Common myeloid progenitor, CD34-positive (primary cell): ENCODE measurements at regions not wholly inside any gene's neighbourhood (a gene's known extent, or its start where the extent isn't known, plus 50 kb on each side); places are given as distances from the start of the nearest gene placed in this dataset.

Experiments
- CTCF ChIA-PET: fragments of 350-600 bp; sonication (Branson Sonifier 250); formaldehyde crosslinking; loops from one replicate; lab custom pipeline; 2021; ENCODE audit warnings: antibody characterized with exemption; lab: Charles Lee
- POLR2A ChIA-PET: fragments of 350-600 bp; sonication (Branson Sonifier 250); formaldehyde crosslinking; loops from one replicate; lab custom pipeline; 2021; ENCODE audit warnings: antibody characterized with exemption; lab: Charles Lee
- DNase-seq, 3 donors: peaks; one replicate each; pipeline versions ENCODE4 v3.0.0 to v3.0.0-alpha.2; 2013
- H3K27ac ChIP-seq, 2 experiments: 1 replicate in 1 of 2; 2 replicates in 1 of 2; pipeline ENCODE4 v1.7.0; 2013; ENCODE audit warnings: inconsistent platforms in 2 of 2, low read length in 2 of 2, mild to moderate bottlenecking in 2 of 2, low read depth in 1 of 2, moderate library complexity in 1 of 2; ENCODE audit not compliant: severe bottlenecking in 2 of 2, insufficient read depth in 1 of 2, poor library complexity in 1 of 2
- H3K27me3 ChIP-seq, 5 experiments: replicated peaks in 2 of 5; 1 replicate in 3 of 5; 2 replicates in 2 of 5; pipeline versions ENCODE4 v1.6.1 to v1.7.0; 2013; ENCODE audit warnings: low read length in 4 of 5, mild to moderate bottlenecking in 2 of 5, moderate library complexity in 2 of 5, inconsistent platforms in 1 of 5; ENCODE audit not compliant: insufficient read depth in 5 of 5, control insufficient read depth in 4 of 5
- H3K36me3 ChIP-seq, 4 experiments: 1 replicate in 2 of 4; 2 replicates in 2 of 4; pipeline versions ENCODE4 v1.6.1 to v1.7.0; 2013; ENCODE audit warnings: low read length in 3 of 4, control low read depth in 1 of 4, mild to moderate bottlenecking in 1 of 4; ENCODE audit not compliant: control insufficient read depth in 4 of 4, insufficient read depth in 4 of 4
- H3K4me1 ChIP-seq, 4 experiments: 1 replicate in 3 of 4; 2 replicates in 1 of 4; pipeline versions ENCODE4 v1.6.1 to v1.7.1; 2013; ENCODE audit warnings: low read length in 3 of 4, mild to moderate bottlenecking in 3 of 4, control low read depth in 1 of 4, inconsistent platforms in 1 of 4, moderate library complexity in 1 of 4; ENCODE audit not compliant: control insufficient read depth in 4 of 4, insufficient read depth in 4 of 4; ENCODE audit errors: control extremely low read depth in 1 of 4
- H3K4me3 ChIP-seq, 7 experiments: 1 replicate in 4 of 7; 2 replicates in 3 of 7; pipeline versions ENCODE4 v1.5.1 to v1.7.0; 2013; ENCODE audit warnings: mild to moderate bottlenecking in 7 of 7, low read length in 6 of 7, moderate library complexity in 6 of 7, inconsistent platforms in 2 of 7, low read depth in 2 of 7, control low read depth in 1 of 7; ENCODE audit not compliant: insufficient read depth in 4 of 7, control insufficient read depth in 1 of 7; ENCODE audit errors: extremely low read depth in 1 of 7
- H3K9me3 ChIP-seq, 5 experiments: 1 replicate in 4 of 5; 2 replicates in 1 of 5; pipeline versions ENCODE4 v1.6.1 to v1.7.1; 2013; ENCODE audit warnings: low read length in 4 of 5, mild to moderate bottlenecking in 2 of 5, inconsistent platforms in 1 of 5, low read depth in 1 of 5, moderate library complexity in 1 of 5; ENCODE audit not compliant: control insufficient read depth in 4 of 5, insufficient read depth in 2 of 5; ENCODE audit errors: control extremely low read depth in 1 of 5
- WGBS: methylation state at CpG from one replicate; pipeline ENCODE4 v1.1.5; 2013; ENCODE audit not compliant: insufficient coverage; 5-methylcytosine and 5-hydroxymethylcytosine counted together

- no peak overlapping the region for H3K27ac ChIP-seq
- no peaks in the 10 kb centered on the region for H3K27me3 ChIP-seq
- no peaks in the 10 kb centered on the region for H3K4me1 ChIP-seq
- WGBS: 100% methylated on average over 1 of the region's 1 CpG
- ChIA-PET CTCF (no interaction called here), POLR2A (no interaction called here)
- H3K4me3 ChIP-seq: no peak overlapping the region
- DNase-seq: no peak
- no peaks in the 10 kb centered on the region for H3K36me3 ChIP-seq
- H3K9me3 ChIP-seq: no peaks in the 10 kb centered on the region
Measured at GRCh38 chr6:51330971-51331370, 512.3 kb downstream of the TFAP2B start.

DNA sequence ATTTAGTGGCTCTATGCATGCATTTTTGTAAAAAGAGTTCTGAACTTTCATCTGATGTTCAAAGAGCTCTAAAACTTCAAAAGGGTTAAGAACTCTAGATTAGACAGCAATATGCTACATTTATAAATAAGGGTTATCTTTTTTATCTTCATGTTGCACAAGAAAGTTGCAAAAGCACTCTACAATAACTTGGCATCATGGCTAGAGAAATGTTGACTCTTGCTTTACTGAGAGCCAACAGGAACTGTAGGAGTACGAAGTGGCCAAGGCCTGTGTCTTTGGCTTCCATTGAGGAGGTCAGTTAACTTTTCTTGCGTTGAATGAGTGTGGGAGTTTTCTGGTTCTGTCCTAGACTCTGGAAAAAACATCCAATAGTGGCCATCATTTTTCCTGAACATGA, 516.9 kb downstream of the TFAP2B start:
- ChIA-PET CTCF (interaction anchor here (1.0 kb wide), 1 partner anchor 20 kb away, joined by 3 read pairs; no protein-coding TSS in a partner anchor), POLR2A (no interaction called here)
- no peak overlapping the region for H3K4me3 ChIP-seq
- no peak overlapping the region for H3K27ac ChIP-seq
- H3K36me3 ChIP-seq: no peaks in the 10 kb centered on the region
- H3K27me3 ChIP-seq: peaks cover 0 to under 1% (median 0%) of the 10 kb centered on the region in 5 experiments
- no peak for DNase-seq
- no peaks in the 10 kb centered on the region for H3K9me3 ChIP-seq
- H3K4me1 ChIP-seq: no peaks in the 10 kb centered on the region
- WGBS: 100% methylated on average over 1 of the region's 2 CpGs

GRCh38 chr6:51336185-51336584, 517.5 kb downstream of the TFAP2B start:
- H3K4me1 ChIP-seq: no peaks in the 10 kb centered on the region
- POLR2A ChIA-PET: no interaction called here
- no peak for DNase-seq
- H3K4me3 ChIP-seq: no peak overlapping the region
- no peaks in the 10 kb centered on the region for H3K36me3 ChIP-seq
- 100% methylated on average over 1 of the region's 4 CpGs for WGBS
- no peaks in the 10 kb centered on the region for H3K9me3 ChIP-seq
- H3K27me3 ChIP-seq: peaks cover 0 to 3% (median 0%) of the 10 kb centered on the region in 5 experiments
- CTCF ChIA-PET: interaction anchor here (1.0 kb wide), 1 partner anchor 19 kb away, joined by 3 read pairs; no protein-coding TSS in a partner anchor
- H3K27ac ChIP-seq: no peak overlapping the region

DNA sequence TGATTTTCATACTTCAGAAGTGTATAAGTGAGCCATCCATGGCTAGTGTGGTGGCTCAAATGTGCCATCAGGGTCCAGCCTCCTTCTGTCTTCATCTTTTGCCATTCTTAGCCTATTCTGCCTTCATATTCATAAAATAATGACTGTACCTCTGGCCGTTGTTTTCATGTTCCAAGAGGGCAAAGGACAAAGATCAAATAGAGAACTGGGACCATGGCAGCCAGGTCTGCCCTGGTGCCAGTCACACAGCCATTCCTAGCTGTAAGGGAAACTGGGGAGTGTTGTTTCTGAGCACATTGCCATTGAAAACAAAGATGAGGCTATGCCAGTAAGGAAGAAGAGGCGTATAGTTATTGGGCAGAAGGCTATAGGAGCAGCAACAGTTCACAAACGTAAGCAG, 518.6 kb downstream of the TFAP2B start:
- Histone ChIP-seq H3K36me3 (no peaks in the 10 kb centered on the region), H3K27ac (no peak overlapping the region), H3K4me1 (no peaks in the 10 kb centered on the region), H3K27me3 (peaks cover 0 to 3% (median 0%) of the 10 kb centered on the region in 5 experiments), H3K4me3 (no peak overlapping the region), H3K9me3 (no peaks in the 10 kb centered on the region)
- CTCF ChIA-PET: no interaction called here
- POLR2A ChIA-PET: no interaction called here
- no peak for DNase-seq
- 100% methylated on average over 3 of the region's 3 CpGs for WGBS

DNA sequence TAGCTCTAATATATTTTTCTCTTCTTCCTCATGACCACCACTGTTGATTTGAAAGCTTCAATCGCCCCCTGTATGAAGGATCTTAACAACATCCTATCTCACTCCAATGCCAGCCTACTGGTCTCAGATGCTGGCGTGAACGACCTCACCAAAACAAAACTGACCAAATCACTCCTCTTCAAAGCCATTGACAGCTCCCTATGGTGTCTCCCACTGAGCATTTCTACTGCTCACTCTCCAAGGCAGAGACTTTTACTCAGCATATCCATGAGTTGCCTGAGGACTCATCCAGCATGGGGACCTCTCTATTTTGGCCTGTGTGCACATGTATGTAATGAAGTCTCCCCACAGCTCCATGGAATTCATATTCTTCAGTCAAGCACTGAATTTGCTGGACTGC, 520.4 kb downstream of the TFAP2B start:
- peaks cover 0 to 3% (median 0%) of the 10 kb centered on the region in 5 experiments for H3K27me3 ChIP-seq
- H3K4me1 ChIP-seq: no peaks in the 10 kb centered on the region
- ChIA-PET POLR2A (no interaction called here), CTCF (no interaction called here)
- 95% methylated on average over 3 of the region's 3 CpGs for WGBS
- no peak for DNase-seq
- H3K4me3 ChIP-seq: no peak overlapping the region
- no peak overlapping the region for H3K27ac ChIP-seq
- no peaks in the 10 kb centered on the region for H3K9me3 ChIP-seq
- no peaks in the 10 kb centered on the region for H3K36me3 ChIP-seq

DNA sequence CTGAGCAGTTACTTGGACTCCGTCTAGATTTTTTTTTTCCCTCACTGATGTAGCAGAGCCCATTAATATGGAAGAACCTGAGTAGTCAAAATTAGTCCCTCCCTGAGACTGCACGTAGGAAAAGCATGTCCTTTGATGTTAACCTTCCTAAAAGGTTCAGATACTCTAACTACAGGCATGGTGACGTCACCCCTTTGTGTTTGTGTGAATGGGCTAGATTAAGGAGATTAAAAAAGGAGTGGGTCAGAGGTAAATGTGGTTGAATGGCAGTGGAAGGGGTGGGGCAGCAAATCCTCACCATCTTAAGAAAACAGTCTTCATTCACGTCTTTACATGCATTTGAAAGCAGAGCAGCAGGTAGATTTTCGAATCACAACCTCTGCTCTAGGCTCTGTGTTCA, 521.1 kb downstream of the TFAP2B start:
- no peak overlapping the region for H3K27ac ChIP-seq
- ChIA-PET CTCF (interaction anchor here (1.0 kb wide), 1 partner anchor 11 kb away, joined by 4 read pairs; no protein-coding TSS in a partner anchor), POLR2A (no interaction called here)
- WGBS: 100% methylated on average over 4 of the region's 5 CpGs
- H3K36me3 ChIP-seq: no peaks in the 10 kb centered on the region
- no peak for DNase-seq
- no peaks in the 10 kb centered on the region for H3K4me1 ChIP-seq
- H3K4me3 ChIP-seq: no peak overlapping the region
- H3K27me3 ChIP-seq: peaks cover 0 to 3% (median 0%) of the 10 kb centered on the region in 5 experiments
- no peaks in the 10 kb centered on the region for H3K9me3 ChIP-seq

GRCh38 chr6:51342393-51342792, 523.7 kb downstream of the TFAP2B start:
- DNase-seq: no peak
- Histone ChIP-seq H3K36me3 (no peaks in the 10 kb centered on the region), H3K9me3 (peaks cover 0 to 4% (median 0%) of the 10 kb centered on the region in 5 experiments), H3K27me3 (peaks cover 0 to 3% (median 0%) of the 10 kb centered on the region in 5 experiments), H3K4me1 (no peaks in the 10 kb centered on the region), H3K4me3 (no peak overlapping the region), H3K27ac (no peak overlapping the region)
- POLR2A ChIA-PET: no interaction called here
- CTCF ChIA-PET: no interaction called here
- WGBS: 93% methylated on average over 3 of the region's 6 CpGs
